ENCODE measurements at regions not wholly inside any gene's neighbourhood (a gene's known extent, or its start where the extent isn't known, plus 50 kb on each side); places are given as distances from the start of the nearest gene placed in this dataset.

- peak; percentile 11 for DNase-seq (ENCODE audit: low read depth)
- TF ChIP-seq CTCF (conservative IDR thresholded peaks at IDR 0.05; ENCODE audit: control insufficient read depth, insufficient read depth, low read depth, low read length), result no peak
- no peak overlapping the region for H3K4me3 ChIP-seq (ENCODE audit: control insufficient read depth, low read depth, low read length)
Observed at GRCh38 chr11:112352907-112353306, 92.2 kb upstream of the PLET1 start.

- TF ChIP-seq CTCF (conservative IDR thresholded peaks at IDR 0.05; ENCODE audit: control insufficient read depth, insufficient read depth, low read depth, low read length), result no peak
- H3K4me3 ChIP-seq (ENCODE audit: control insufficient read depth, low read depth, low read length), result no peak overlapping the region
- DNase-seq (ENCODE audit: low read depth), result no peak
Observed at GRCh38 chr11:112354364-112354763, 93.7 kb upstream of the PLET1 start.

- peak; percentile 25 for DNase-seq (ENCODE audit: low read depth)
- TF ChIP-seq CTCF (conservative IDR thresholded peaks at IDR 0.05; ENCODE audit: control insufficient read depth, insufficient read depth, low read depth, low read length), result peak; percentile 41
- no peak overlapping the region for H3K4me3 ChIP-seq (ENCODE audit: control insufficient read depth, low read depth, low read length)
Observed at GRCh38 chr11:112355726-112356125, 95.1 kb upstream of the PLET1 start.

GRCh38 chr11:112357488-112357887 is 96.8 kb upstream of the PLET1 start:
- TF ChIP-seq CTCF (conservative IDR thresholded peaks at IDR 0.05; ENCODE audit: control insufficient read depth, insufficient read depth, low read depth, low read length), result no peak
- no peak for DNase-seq (ENCODE audit: low read depth)
- no peak overlapping the region for H3K4me3 ChIP-seq (ENCODE audit: control insufficient read depth, low read depth, low read length)

- H3K4me3 ChIP-seq (ENCODE audit: control insufficient read depth, low read depth, low read length), result no peak overlapping the region
- DNase-seq (ENCODE audit: low read depth), result no peak
- no peak for TF ChIP-seq CTCF (conservative IDR thresholded peaks at IDR 0.05; ENCODE audit: control insufficient read depth, insufficient read depth, low read depth, low read length)
Observed at GRCh38 chr11:112361396-112361795, 100.7 kb upstream of the PLET1 start.

GRCh38 chr11:112363527-112363926 is 102.9 kb upstream of the PLET1 start:
- peak; percentile 76 for DNase-seq (ENCODE audit: low read depth)
- H3K4me3 ChIP-seq (ENCODE audit: control insufficient read depth, low read depth, low read length), result no peak overlapping the region
- TF ChIP-seq CTCF (conservative IDR thresholded peaks at IDR 0.05; ENCODE audit: control insufficient read depth, insufficient read depth, low read depth, low read length), result no peak

GRCh38 chr11:112364962-112365481 is 104.4 kb upstream of the PLET1 start:
- TF ChIP-seq CTCF (conservative IDR thresholded peaks at IDR 0.05; ENCODE audit: control insufficient read depth, insufficient read depth, low read depth, low read length), result no peak
- no peak overlapping the region for H3K4me3 ChIP-seq (ENCODE audit: control insufficient read depth, low read depth, low read length)
- peak; percentile 93 for DNase-seq (ENCODE audit: low read depth)
